ENCODE measurements at regions not wholly inside any gene's neighbourhood (a gene's known extent, or its start where the extent isn't known, plus 50 kb on each side); places are given as distances from the start of the nearest gene placed in this dataset.

DNA sequence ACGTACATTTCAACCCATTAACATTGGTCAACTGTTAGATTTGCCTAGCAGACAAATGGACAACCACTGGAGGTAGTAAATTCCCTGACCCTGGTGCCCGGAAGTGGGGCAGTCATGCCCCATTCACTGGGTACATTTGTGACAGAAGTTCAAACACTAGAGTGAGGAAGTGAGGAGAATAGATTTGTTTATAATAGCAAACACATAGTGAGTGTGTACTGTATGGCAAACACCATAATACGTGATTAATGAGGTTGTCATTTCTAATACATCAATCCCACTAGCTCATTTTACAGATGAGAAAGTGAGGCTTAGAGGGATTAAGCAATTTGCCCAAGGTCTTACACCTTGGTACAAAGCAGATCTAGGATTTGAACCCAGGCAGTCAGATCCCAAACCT, 181.9 kb upstream of the MKLN1 start:
- TF ChIP-seq, protein P1, sequence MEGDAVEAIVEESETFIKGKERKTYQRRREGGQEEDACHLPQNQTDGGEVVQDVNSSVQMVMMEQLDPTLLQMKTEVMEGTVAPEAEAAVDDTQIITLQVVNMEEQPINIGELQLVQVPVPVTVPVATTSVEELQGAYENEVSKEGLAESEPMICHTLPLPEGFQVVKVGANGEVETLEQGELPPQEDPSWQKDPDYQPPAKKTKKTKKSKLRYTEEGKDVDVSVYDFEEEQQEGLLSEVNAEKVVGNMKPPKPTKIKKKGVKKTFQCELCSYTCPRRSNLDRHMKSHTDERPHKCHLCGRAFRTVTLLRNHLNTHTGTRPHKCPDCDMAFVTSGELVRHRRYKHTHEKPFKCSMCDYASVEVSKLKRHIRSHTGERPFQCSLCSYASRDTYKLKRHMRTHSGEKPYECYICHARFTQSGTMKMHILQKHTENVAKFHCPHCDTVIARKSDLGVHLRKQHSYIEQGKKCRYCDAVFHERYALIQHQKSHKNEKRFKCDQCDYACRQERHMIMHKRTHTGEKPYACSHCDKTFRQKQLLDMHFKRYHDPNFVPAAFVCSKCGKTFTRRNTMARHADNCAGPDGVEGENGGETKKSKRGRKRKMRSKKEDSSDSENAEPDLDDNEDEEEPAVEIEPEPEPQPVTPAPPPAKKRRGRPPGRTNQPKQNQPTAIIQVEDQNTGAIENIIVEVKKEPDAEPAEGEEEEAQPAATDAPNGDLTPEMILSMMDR (IDR thresholded peaks at IDR 0.05) = no peak

DNA sequence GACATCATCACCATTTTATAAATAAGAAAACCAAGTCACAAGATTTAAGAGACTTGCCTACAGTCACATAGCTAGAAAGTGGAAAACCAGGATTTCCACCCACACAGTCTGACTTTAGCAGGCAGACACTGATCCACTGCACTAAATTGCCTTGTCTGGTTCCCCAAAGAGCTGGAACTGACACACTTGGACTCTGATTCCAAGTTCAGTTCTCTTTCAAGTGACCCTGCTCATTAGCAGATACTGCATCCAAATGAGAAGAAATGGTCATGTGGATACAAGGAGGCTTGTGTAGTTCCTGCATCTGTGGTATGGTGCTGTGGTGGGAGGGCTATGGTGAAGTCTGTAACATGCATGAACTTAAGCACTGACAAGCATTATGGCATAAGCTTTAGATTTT, 180.1 kb upstream of the MKLN1 start:
- TF ChIP-seq, protein P1 (IDR thresholded peaks at IDR 0.05) = no peak

DNA sequence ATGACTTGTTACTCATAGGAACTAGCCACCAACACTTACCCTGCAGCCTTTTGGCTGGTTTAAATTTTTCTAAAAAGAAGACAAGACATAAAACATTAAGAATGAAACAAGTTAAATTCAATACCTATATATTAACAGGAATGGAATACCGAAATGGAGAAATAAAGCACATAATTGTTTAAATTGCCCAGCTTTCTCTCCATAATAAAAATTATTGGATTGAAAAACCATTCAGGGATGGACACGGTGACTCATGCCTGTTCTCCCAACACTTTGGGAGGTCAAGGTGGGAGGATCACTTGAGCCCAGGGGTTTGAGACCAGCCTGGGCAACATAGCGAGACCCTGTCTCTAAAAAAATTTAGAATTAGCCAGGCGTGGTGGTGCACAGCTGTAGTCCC, 179.4 kb upstream of the MKLN1 start:
- TF ChIP-seq, protein P1 (IDR thresholded peaks at IDR 0.05) = no peak

DNA sequence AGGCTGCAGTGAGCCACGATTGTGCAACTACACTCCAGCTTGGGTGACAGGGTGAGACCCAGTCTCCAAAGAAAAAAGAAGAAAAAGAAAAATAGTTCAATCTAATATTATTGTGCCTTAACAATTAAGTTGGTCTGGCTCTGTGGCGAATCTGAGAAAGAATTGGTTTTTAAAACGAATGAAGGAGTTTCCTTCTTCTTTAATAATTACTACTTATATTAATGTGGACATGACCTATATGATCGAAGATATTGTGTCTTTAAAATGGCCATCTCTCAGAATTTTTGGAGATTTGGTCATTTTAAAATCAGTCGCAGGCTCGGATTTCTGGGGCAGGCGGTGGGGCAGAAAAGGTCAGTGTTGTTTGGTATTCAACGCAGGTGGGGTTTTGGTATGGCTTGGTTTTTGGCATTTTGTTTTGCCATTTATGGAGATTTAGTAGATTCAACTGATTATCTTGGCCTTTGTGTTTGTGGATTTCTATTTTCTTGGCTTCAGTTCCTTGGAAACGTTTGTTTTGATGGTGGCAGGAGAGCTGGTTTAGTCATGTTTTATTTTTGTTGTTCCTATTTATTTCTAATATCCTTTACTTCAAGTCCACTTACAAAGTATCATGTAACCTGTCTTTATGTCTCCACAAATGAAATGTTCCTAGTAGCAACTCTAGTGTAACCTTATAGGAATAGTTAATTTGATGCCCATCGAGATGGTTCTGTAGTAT, 178.8 kb upstream of the MKLN1 start:
- TF ChIP-seq, protein P1 (IDR thresholded peaks at IDR 0.05) = no peak

DNA sequence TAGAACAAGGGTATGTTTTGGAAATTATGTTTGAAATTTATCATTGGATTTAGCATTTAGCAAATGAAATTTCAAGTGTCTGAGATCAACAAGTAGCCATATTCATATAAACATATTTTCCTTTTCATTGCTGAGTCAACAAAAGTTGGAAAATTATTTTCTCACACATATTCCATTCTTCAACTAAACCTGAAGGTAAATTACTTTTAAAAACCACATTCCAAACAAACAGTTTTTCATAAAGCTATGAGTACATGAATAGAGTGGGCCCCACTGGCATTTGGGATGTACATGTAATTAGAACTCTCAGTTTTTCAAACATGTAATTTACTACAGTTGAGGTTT, 178.3 kb upstream of the MKLN1 start:
- TF ChIP-seq, protein P1 (IDR thresholded peaks at IDR 0.05) = no peak

DNA sequence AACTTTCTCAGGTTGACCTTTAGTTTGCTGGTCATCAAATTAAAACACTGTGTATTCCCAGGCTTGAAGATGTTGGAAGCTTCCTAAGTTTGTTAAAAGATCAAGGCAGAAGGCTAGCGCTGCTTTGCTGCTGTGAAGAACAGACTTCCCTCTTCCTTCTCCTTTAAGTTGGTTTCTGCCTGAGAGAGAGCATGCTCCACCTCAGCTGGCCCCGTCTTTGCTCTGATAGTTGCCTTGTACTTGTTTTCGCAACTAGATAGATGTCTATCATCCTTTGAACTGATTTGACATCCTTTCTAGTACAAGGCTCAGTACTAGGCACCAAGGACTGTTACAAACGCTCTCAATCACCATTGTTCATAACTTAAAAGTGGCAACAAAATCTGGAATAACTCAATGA, 177.8 kb upstream of the MKLN1 start:
- TF ChIP-seq, protein P1 (IDR thresholded peaks at IDR 0.05) = no peak

DNA sequence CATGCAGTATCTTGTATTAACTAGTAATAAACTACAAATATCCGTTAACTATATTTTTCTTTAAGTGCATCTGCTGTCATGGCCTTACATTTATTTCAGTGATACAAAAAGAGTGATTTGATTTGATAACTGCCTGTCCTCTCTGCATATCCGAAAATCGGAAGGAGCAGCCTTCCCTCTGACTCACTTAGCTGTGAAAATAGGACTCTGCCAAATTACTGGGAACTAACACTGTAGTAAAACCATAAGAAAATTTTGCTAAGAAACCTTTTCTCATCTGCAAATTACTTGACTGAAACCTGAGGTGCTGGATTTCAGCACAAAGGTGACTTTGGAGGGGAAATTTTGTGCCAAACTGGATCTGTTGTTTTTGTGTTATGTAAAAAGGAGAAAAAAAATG, 176.6 kb upstream of the MKLN1 start:
- TF ChIP-seq, protein P1 (IDR thresholded peaks at IDR 0.05) = no peak

DNA sequence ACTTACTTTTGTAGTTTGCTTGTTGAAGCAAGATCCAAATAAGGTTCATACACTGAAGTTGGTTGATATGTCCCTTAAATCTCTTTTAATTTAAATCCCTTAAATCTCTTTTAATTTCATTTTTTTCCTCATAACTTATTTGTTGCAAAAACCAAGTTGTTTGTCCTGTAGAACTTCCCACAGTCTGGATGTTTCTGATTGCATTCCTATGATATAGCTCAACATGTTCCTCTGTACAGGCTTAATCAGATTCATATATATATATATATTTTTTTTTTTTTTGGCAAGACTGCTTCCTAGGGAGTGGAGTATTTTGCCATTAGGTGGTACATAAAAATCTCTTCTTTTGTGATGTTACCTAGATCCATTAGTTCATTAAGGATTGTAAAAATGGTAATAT, 174.9 kb upstream of the MKLN1 start:
- TF ChIP-seq, protein P1 (IDR thresholded peaks at IDR 0.05) = no peak

All from LNCAP (cell line).